ENCODE measurements at regions not wholly inside any gene's neighbourhood (a gene's known extent, or its start where the extent isn't known, plus 50 kb on each side); places are given as distances from the start of the nearest gene placed in this dataset.
"Not testable (repeated sequence)": the region's sequence is repeated elsewhere in the genome, so short reads cannot be mapped to it uniquely, and the experiment has no call there.

DNA sequence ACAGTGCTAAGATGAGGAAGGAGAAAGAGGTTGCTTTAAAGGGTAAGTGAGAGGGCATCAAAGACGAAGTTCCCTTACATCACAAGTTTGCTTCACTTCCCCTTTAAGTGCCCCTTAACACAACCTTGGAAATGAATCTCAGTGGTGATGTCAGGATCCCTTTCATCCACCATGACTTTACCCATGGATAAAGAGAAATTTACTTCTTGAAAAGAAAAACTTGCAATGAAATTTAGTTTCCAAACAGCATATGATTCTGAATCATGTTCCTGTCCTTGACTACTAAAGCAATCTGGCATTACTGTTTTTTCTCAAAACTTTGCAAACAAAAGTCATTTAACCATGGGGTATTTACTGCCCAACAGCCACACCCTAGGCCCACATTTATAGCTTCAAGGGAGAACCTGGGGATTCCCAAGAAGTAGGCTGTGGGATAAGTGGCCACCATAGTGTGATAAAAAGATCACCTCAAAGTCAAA is 135.9 kb downstream of the ITGB8 start:
- peak; percentile 14 for DNase-seq (ENCODE audit: low spot score)

DNA sequence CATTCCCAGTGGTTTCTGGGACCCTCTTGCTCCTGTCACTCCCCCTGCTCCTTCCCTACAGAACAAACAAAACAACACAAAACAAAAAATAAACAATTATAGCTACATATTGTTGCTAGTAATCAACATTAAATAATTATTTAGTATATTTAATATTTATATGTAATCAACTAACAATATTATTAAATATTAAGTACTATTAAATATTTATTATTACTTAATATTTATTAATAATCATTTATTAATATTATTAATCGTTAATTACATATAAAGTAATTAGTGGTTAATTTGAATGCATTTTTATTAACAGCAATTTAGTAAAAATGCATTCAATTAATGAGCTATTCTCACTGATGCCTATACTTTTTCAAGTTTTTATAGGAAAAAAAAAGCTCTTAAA is 139.4 kb downstream of the ITGB8 start:
- no peak for DNase-seq (ENCODE audit: low spot score)

DNA sequence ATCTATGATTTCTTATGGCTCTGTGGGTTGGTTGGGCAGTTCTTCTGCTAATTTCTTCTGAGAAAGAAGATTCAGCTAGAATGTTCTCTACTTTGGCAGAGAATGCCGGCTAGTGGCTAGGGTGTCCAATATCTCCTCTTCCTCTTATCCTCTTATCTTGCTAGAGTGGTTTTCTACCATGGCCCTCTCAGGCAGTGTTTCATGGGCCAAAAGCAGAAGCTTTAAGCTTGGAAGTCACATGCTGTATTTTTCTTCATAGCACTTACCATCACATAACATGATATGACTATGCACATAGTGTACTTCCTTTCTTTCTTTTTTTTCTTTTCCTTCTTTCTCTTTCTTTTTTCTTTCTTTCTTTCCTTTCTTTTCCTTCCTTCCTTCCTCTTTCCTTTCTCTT is 140.0 kb downstream of the ITGB8 start:
- peak; percentile 14 for DNase-seq (ENCODE audit: low spot score)

DNA sequence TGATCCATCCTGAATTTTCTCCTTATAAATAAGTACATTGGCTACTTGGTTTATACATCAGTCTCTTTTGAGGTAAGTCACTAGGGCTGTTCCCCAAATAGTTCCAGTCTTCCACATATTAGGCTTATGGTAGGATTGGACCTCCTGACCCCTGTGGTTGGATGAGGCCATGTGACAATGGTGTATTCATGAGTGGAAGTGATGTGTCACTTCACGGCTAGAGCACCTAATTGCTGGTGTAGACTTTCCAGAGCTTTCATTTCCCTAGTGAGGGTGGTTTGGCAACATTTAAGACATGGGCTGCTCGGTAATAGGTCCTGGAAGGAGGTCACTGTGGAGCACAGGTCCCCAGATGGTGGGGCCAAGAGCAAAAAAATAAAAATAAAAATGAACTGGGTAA is 141.2 kb upstream of the ABCB5 start:
- DNase-seq (ENCODE audit: low spot score), result no peak

DNA sequence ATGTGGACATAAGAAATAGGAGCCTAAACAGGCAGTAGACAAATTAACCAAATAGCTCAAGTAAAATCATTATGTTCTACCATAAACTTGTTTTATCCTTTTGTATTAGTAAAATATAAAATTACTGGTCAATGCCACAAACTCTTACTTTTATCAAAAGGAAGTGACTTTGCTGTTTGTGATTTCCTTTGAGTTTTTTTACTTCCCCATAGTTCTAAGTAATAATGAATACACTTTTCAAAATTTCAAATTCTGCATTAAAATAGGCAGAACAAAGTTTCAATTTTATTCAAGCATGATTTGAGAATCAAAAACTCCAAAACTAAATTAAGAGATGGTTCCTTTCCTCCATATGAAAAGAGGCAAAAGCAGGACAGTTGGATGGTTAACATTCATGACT is 139.7 kb upstream of the ABCB5 start:
- no peak for DNase-seq (ENCODE audit: low spot score)

DNA sequence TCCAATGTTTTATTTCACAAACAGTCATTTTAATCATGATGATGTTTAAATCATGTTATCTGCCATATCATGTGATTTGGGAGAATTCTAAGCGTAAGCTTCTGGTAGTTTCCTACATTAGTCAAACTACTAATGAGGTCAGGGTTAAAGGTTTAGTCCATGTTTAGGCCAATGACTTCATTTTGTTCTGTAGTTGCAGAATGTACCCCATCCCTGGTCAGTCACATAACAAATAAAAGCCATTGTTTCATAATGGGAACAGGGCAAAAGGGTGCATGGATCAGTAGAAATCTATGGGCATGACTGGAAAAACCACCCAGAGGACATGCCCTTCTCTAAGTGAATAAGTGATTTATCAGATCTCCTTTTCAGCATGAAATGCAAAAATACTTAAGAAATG is 138.4 kb upstream of the ABCB5 start:
- DNase-seq (ENCODE audit: low spot score), result no peak

DNA sequence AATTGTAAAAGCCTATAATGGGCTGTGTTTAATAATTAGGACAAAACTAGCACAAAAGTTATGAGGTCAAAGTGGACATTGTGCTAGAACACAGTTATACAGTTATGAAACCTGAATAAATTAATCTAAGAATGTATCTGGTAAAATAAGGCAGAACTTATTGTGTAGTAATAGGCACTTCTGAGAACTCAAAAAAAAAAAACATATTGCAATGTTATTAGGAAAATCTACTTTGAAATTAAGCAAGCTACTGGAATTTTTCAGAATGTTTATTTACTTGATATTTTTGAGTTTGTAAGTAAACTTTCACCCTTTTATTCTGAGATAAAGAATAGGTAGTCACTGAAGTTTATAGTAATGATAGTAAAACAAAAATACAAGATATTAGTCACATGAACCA is 135.8 kb upstream of the ABCB5 start:
- DNase-seq (ENCODE audit: low spot score), result no peak

DNA sequence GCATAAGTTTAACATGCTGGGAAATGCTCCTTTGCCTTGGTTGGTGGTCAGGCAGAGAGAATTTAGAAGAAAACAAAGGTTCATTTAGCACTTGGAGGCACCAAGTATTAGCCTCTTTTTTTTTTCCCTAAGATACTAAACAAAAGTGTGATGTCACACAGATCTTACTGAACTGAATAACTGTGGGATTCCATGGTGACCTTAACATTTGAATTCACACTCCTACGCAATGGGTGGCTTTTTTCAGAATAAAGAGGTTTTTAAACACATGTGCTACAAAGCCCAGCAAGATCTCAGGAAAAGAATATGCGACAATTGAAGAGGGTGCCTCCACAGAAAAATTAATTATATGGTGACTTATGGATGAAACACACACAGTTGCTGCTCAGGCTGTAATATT is 133.4 kb upstream of the ABCB5 start:
- no peak for DNase-seq (ENCODE audit: low spot score)

DNA sequence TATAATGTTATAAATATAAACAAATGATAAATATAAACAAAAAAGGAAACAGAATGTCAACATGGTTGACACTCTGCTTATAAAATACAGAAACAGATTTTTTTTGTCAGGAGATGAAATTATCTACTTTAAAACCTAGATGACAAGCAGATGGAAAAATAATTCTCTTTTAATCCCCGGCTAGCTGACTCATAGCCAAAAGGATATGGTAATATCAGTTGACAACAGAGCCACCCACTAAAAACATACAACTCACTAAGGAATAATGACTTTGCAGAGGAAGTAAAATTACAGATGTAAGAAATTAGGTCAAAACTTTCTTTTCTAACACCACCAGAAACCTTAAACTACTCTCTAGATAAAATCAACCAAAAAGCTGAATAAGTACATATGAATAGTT is 131.1 kb upstream of the ABCB5 start:
- DNase-seq (ENCODE audit: low spot score), result no peak

DNA sequence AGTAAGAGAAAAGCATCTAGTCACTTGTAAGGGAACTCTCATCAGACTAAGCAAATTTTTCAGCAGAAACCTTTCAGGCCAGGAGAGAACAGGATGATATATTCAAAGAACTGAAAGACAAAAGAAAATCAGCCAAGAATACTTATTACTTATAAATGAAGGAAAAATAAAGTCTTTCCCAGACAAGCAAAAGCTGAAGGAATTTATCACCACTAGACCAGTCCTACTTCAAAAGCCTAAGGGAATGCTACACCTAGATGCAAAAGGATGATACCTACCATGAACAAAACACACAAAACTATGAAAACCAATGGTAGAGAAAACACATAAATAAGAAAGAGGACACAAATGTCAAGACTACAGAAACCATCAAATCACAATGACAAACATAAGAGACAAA is 126.6 kb upstream of the ABCB5 start:
- no peak for DNase-seq (ENCODE audit: low spot score)

DNA sequence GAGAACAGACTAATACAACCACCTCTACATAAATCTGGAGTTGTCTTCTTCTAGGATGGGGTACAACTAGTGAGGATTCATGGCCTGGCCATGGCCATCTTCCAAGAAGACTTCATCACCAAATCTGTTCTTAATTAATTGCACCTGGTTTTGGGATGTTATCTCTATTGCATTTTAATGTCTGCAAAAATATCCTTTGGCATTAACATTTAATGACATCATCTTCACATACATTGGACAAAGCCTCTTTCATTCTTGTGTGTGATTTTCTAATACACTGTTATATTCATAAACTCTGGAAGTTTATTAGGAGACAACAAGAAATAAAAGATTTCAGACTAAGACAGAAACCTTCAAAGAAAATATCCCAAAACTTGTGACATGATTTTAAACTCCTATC is 124.2 kb upstream of the ABCB5 start:
- DNase-seq (ENCODE audit: low spot score), result no peak

DNA sequence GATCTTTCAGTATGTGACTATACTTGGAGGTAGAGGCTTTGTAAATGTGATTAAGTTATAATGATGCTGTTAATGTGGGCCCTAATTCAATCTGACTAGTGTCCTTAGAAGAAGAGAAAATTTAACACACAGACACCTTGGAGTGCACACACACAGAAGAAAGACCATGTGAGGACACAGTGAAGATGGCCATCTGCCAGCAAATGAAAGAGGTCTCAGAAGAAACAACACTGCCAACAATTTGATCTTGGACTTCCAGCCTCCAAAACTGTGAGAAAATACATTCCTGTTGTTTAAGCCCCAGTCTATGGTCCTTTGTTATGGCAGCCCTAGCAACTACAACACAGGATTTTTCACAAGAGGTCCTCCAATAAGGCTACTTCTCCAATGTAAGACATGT is 120.9 kb upstream of the ABCB5 start:
- no peak for DNase-seq (ENCODE audit: low spot score)

DNA sequence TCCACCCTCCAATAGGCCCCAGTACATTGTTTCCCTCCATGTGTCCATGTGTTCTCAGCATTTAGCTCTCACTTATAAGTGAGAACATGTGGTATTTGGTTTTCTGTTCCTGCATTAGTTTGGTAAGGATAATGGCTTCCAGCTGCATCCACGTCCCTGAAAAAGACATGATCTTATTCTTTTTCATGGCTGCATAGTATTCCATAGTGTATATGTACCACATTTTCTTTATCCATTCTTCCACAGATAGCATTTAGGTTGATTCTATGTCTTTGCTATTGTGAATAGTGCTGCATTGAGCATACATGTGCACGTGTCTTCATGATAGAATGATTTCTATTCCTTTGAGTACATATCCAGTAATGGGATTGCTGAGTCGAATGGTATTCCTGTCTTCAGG is 114.0 kb upstream of the ABCB5 start:
- DNase-seq (ENCODE audit: low spot score), result not testable (repeated sequence)

DNA sequence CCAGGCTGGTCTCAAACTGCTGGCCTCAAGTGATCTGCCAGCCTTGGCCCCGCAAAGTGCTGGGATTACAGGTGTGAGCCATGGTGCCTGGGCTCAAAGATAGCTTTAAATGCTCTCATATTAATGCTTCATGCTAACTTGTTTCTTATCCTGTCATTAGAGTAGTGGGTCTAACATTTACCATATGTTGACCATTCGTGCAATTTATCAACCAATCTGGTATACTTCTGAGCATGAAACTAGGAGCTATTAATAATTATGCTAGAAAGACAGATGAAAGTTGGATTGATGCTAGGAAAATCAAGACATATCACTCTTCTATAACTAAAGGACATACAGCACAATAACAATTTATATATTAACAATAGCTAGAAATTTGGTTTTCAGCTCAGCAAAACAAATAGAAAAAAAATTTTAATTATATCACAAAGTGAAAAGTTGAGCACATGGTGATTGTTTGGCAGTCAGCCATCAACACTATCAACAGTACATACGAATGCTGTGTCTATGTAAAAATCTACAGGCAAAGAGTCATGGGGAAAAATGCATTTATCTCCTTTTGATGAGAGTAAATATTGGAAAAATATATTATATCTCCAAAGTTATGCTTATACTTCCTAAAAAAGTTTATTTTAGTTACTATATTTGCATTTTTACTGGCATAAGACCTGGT is 112.1 kb upstream of the ABCB5 start:
- DNase-seq (ENCODE audit: low spot score), result no peak

DNA sequence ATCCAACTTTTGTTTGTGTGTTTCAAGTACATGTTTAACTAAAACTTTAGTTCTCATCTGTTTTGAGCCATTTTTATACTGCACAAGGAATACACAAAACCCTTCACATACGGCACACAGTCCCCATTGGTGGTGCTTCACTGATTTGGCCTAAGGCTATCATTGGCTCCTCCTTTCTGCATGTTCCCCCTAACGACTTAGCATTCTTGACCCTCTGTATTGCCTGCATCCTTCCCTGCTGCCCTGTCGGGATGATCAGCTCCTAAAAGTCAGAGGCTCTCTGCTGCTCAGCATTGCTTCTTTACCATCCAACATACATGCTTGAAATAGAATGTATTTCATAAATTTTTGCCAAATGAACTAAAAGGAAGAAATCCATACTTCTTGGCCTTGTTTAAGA is 111.4 kb upstream of the ABCB5 start:
- no peak for DNase-seq (ENCODE audit: low spot score)

DNA sequence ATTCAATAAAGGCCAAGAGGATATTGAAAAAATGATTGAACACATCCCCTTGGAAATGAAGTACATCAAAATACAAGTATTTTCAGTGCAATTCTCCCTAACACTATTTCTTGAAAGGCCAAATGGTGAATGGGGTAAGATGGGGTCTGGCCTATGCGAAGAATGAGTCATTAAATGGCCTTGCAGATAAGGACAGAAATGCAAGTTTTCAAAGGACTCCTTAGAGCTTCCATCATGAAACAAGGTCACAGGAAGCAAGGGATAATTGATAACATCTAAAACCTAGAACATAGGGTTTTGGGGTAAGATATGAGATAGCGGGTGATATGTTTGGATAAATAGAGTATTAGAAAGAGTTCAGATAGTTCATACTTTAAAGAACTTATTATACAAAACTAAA is 109.3 kb upstream of the ABCB5 start:
- DNase-seq (ENCODE audit: low spot score), result no peak

DNA sequence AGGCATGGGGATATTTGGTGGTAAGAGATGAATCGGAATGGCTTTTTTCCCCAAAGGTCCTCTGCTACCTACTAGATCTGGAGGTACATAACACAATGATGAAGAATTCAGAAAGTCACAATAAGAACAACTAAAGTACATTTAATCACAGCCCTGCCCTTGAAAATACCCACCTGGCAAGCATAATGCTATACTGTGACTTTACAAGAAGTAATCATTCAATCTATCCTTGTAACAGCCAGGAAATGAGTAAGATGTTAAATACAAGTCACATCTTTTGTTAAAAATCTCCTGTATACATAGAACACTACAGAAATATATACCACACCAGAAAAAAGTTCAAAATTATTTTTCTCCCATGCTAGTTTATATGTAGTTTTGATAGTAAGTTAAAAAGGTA is 108.3 kb upstream of the ABCB5 start:
- DNase-seq (ENCODE audit: low spot score), result no peak

DNA sequence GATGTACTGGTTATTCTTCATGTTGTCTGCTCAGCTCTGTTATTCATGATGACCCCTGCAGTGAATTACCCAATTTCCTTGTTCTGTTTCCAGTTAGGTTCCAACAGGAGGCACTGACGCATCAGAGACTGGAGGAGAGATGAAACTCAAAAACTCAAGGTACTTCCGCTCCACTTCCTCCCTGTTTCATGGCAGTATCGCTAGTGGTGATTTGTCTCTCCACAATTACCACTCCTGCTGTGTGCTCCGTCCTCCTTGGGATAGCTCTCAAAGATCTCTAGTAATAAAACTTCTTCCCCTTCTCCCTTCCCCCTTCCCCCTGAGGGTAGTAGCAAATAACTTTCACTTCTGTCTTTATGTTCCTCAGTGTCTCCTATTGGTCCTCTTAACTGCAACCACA is 107.4 kb upstream of the ABCB5 start:
- peak; percentile 44 for DNase-seq (ENCODE audit: low spot score)

DNA sequence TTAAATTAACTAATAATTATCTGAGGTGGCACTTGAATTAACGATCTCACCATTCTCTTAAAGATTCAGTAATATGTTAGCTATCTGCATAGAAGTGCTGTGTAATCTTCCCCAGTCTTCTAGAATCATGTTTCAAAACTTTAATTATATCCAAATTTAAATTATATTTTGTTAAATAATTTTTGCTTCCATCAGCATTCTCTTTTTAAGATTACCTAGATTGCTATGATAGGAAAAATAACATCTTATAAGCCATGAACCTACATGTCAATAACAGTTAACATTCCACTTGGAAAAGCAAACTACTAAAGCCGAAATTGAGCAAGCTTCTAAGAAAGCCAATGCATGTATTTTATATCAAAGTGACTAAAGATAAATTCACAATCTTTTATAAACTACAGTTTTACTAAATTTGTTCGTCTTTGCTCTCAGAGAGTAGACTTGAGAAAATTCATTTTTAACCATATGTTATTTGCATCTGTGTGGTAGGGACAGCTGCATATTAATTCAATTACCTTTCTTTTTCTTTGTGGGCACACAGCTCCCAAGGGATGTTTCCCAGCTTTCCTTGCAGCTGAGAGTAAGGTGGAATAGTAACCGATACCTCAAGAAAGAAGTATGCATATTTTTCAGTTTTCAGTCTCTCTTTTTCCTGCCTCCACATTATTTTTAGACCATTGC is 105.4 kb upstream of the ABCB5 start:
- DNase-seq (ENCODE audit: low spot score), result no peak

DNA sequence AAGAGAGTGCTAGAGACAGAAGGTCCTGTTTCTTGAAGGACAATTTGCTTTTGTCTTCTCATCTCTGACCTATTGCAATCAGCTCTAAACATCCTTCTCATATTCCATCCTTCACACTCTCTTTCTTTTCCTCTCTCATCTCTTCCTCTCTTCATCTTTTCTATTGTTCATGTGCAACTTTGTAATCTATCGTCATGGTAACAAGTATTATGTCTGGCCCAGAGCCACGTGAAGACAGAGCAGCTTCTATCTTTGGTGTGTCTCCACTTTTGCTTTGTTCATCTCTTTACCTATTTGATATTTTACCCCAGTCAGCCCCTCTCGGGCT is 104.9 kb upstream of the ABCB5 start:
- no peak for DNase-seq (ENCODE audit: low spot score)

DNA sequence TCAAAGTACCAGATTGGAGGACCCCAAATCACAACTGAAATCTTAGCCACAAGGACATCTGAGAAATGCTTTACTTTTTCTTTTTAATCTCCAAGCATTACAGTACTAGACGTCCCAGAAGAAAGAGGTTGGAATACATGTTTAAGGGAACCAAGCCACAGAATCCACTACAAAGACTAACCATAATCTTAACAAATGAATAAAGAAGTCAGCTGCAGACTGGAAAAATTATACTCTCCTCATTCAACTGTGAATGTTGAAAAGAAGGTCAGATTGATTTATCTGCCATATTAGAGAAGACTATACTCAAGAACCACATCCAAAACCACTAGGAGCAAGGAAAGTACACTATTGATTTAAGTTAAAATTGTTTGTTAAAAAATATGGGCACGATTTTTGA is 102.1 kb upstream of the ABCB5 start:
- no peak for DNase-seq (ENCODE audit: low spot score)

DNA sequence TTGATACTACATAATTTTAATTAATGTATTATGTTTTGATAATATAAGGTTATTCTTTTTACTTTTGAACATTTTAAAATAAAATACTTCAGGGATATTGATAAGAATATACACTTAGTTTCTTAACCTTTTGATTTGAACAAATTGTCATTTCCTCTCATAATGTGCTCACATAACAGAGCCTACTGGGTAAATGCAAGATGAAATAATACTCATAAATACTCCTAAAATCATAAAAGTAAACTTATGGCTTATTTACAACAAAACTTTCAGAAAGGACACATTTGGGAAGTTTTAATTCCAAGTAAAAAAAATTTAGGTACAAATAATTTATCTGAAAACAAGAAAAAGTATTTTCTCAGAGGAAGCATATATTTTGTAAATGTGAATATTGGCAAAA is 101.6 kb upstream of the ABCB5 start:
- DNase-seq (ENCODE audit: low spot score), result no peak

DNA sequence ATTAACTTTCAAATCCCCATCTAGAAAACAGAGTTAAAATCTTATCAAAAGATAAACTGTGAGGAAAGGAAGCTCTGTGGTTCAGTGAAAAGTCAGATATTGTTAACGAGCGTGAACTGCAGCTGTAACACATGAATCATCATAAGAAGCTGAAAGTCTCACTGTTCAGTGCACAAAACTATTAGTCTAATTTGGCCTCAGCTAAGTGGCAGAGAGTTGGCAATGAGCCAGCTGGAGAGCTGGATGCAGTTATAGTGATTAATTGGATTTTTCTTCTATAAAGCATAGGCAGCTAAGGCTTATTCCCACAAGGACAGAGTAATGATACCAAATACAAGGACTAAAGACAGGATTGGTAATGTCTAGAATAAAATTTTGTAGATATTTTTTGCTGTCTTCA is 101.1 kb upstream of the ABCB5 start:
- DNase-seq (ENCODE audit: low spot score), result peak; percentile 78

DNA sequence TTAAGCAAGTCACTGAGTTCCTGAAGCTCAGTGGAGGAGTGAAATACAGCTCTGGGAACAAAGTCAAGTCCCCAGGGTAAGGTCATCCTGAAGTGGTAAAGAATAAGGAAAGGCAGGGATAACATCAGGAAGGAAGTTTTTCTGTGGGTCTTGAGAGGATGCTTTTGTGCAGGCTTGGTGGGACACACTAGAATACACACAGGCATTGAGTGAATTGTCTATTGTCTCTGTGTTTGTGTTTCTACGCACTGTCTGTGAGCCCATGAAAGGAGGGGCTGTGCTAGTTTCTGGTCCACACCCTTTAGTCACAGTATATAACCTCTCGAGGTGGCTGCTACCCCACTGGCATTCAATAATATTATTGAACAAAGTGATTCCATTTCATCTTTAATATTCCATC is 95.8 kb upstream of the ABCB5 start:
- DNase-seq (ENCODE audit: low spot score), result peak; percentile 91

Measured in pons (tissue), 1 donor.